Trophoblast cell (in vitro differentiated cells and primary cell): ENCODE measurements at regions not wholly inside any gene's neighbourhood (a gene's known extent, or its start where the extent isn't known, plus 50 kb on each side); places are given as distances from the start of the nearest gene placed in this dataset.

Source experiments
- DNase-seq, 2 donors: peaks; one replicate each; pipeline ENCODE4 v3.0.0-alpha.2; 2016
- H2AFZ ChIP-seq: 2 replicates; pipeline ENCODE4 v1.6.1; 2013; ENCODE audit warnings: low read length, moderate library complexity, mild to moderate bottlenecking; ENCODE audit not compliant: insufficient read depth, poor library complexity
- H2AK5ac ChIP-seq: 2 replicates; pipeline ENCODE4 v1.6.1; 2013; ENCODE audit warnings: mild to moderate bottlenecking, low read length
- H2BK120ac ChIP-seq: 2 replicates; pipeline ENCODE4 v1.6.1; 2013; ENCODE audit warnings: low read length, mild to moderate bottlenecking, moderate library complexity; ENCODE audit not compliant: insufficient read depth, poor library complexity
- H2BK12ac ChIP-seq: 2 replicates; pipeline ENCODE4 v1.6.1; 2013; ENCODE audit warnings: mild to moderate bottlenecking, low read length, moderate library complexity
- H2BK5ac ChIP-seq: 2 replicates; pipeline ENCODE4 v1.6.1; 2013; ENCODE audit warnings: low read length, low read depth, moderate library complexity, mild to moderate bottlenecking; ENCODE audit not compliant: poor library complexity
- H3K14ac ChIP-seq: 2 replicates; pipeline ENCODE4 v1.6.1; 2013; ENCODE audit warnings: mild to moderate bottlenecking, low read length
- H3K18ac ChIP-seq: 2 replicates; pipeline ENCODE4 v1.6.1; 2013; ENCODE audit warnings: mild to moderate bottlenecking, low read length
- H3K23ac ChIP-seq: 2 replicates; pipeline ENCODE4 v1.6.1; 2013; ENCODE audit warnings: low read length
- H3K27ac ChIP-seq: 2 replicates; pipeline ENCODE4 v1.5.1; 2013; ENCODE audit warnings: low read depth, mild to moderate bottlenecking, inconsistent platforms, low read length, moderate library complexity
- H3K27me3 ChIP-seq: 2 replicates; pipeline ENCODE4 v1.6.1; 2013; ENCODE audit warnings: inconsistent platforms, mild to moderate bottlenecking, low read length, moderate library complexity; ENCODE audit not compliant: insufficient read depth
- H3K36me3 ChIP-seq, 2 experiments: 1 replicate in 1 of 2; 2 replicates in 1 of 2; pipeline ENCODE4 v1.6.1; 2013; ENCODE audit warnings: low read length in 2 of 2, mild to moderate bottlenecking in 2 of 2, moderate library complexity in 1 of 2; ENCODE audit not compliant: insufficient read depth in 2 of 2, control insufficient read depth in 1 of 2
- H3K4ac ChIP-seq: 2 replicates; pipeline ENCODE4 v1.6.1; 2013; ENCODE audit warnings: low read depth, mild to moderate bottlenecking, low read length, moderate library complexity
- H3K4me1 ChIP-seq, 2 experiments: 1 replicate in 1 of 2; 2 replicates in 1 of 2; pipeline ENCODE4 v1.6.1; 2013; ENCODE audit warnings: low read length in 2 of 2, mild to moderate bottlenecking in 2 of 2, moderate library complexity in 1 of 2; ENCODE audit not compliant: insufficient read depth in 2 of 2, control insufficient read depth in 1 of 2
- H3K4me2 ChIP-seq: 2 replicates; pipeline ENCODE4 v1.6.1; 2013; ENCODE audit warnings: inconsistent platforms, mild to moderate bottlenecking, low read length, moderate library complexity
- H3K4me3 ChIP-seq: 2 replicates; pipeline ENCODE4 v1.5.1; 2013; ENCODE audit warnings: mild to moderate bottlenecking, low read depth, low read length, inconsistent platforms
- H3K79me1 ChIP-seq: one replicate; pipeline ENCODE4 v1.6.1; 2013; ENCODE audit warnings: low read length
- H3K79me2 ChIP-seq: 2 replicates; pipeline ENCODE4 v1.6.1; 2013; ENCODE audit warnings: low read length, mild to moderate bottlenecking; ENCODE audit not compliant: control insufficient read depth, insufficient read depth, poor library complexity
- H3K9ac ChIP-seq: 2 replicates; pipeline ENCODE4 v1.6.1; 2013; ENCODE audit warnings: mild to moderate bottlenecking, low read length
- H3K9me3 ChIP-seq: 2 replicates; pipeline ENCODE4 v1.6.1; 2013; ENCODE audit warnings: low read depth, mild to moderate bottlenecking, control low read depth, inconsistent platforms, low read length; ENCODE audit not compliant: insufficient read depth
- H4K12ac ChIP-seq: 2 replicates; pipeline ENCODE4 v1.6.1; 2013; ENCODE audit warnings: low read depth, mild to moderate bottlenecking, low read length, moderate library complexity
- H4K8ac ChIP-seq: 2 replicates; pipeline ENCODE4 v1.6.1; 2013; ENCODE audit warnings: low read depth, mild to moderate bottlenecking, low read length, moderate library complexity
- H4K91ac ChIP-seq: one replicate; pipeline ENCODE4 v1.6.1; 2013; ENCODE audit warnings: low read depth, mild to moderate bottlenecking, low read length, moderate library complexity
- WGBS: extraction: QIAGEN DNeasy Blood & Tissue Kit; methylation state at CpG from one replicate; pipeline ENCODE4 v1.1.7; 2013; ENCODE audit warnings: missing lambda C conversion rate; ENCODE audit not compliant: insufficient read length, insufficient coverage; ENCODE audit errors: extremely low coverage; 5-methylcytosine and 5-hydroxymethylcytosine counted together

DNA sequence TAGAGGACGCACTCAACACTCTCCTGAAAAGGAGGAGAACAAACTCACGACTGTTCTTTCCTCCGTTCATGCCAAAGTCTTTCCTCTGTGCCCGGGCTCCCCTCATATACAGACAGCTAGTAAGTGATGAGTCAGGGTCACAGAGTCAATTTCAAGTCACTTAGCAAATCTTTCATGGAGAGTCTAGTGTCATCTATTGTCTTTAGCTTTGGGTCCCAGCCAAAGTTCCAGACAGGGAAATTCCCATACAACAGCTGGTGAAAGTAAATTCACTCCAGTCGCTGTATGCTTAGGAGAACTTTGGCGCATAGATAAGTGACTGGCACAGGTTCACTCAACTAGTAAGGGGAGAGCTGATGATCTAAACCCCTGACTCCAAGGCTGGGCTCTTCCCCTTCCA, 226.5 kb downstream of the MID1 start:
- no peak overlapping the region for H4K91ac ChIP-seq
- WGBS: no CpG with 5 or more reads among the region's 6 CpGs
- H3K36me3 ChIP-seq: no peaks in the 10 kb centered on the region
- H3K79me2 ChIP-seq: no peaks in the 10 kb centered on the region
- no peaks in the 10 kb centered on the region for H3K4me1 ChIP-seq
- no peak overlapping the region for H3K14ac ChIP-seq
- no peak overlapping the region for H2BK120ac ChIP-seq
- H2AK5ac ChIP-seq: no peak overlapping the region
- H3K9me3 ChIP-seq: no peaks in the 10 kb centered on the region
- H2AFZ ChIP-seq: no peak overlapping the region
- no peak overlapping the region for H4K12ac ChIP-seq
- H3K18ac ChIP-seq: no peak overlapping the region
- H3K27ac ChIP-seq: no peak overlapping the region
- no peak overlapping the region for H3K4me3 ChIP-seq
- no peaks in the 10 kb centered on the region for H3K27me3 ChIP-seq
- no peak overlapping the region for H2BK12ac ChIP-seq
- H3K79me1 ChIP-seq: no peaks in the 10 kb centered on the region
- H2BK5ac ChIP-seq: no peak overlapping the region
- no peak overlapping the region for H4K8ac ChIP-seq
- no peak for DNase-seq
- no peak overlapping the region for H3K9ac ChIP-seq
- no peak overlapping the region for H3K23ac ChIP-seq
- H3K4ac ChIP-seq: no peak overlapping the region
- H3K4me2 ChIP-seq: no peak overlapping the region

DNA sequence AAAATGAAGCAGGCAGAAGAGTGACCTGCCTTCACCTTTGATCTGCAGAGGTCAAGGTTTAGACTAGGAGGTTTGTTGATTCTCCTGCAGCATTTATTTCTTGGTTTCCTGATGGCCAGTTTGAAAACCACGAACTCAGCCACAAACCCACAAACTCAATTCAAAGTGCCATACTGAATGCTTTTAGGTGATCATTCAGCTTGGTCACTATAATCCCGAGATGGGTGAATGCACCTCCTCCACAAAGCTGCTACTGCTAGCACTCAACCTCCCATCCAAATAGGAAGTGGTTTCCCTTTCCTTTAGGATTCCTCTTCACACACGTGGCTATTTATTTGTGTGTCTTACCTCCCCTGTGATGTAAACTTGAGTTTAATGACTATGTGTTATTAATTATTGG, 225.2 kb downstream of the MID1 start:
- no peak for DNase-seq
- Histone ChIP-seq H3K27me3 (no peaks in the 10 kb centered on the region), H3K79me2 (no peaks in the 10 kb centered on the region), H3K4me3 (no peak overlapping the region), H3K9me3 (no peaks in the 10 kb centered on the region), H4K91ac (no peak overlapping the region), H4K12ac (no peak overlapping the region), H3K4ac (no peak overlapping the region), H2BK12ac (no peak overlapping the region), H3K23ac (no peak overlapping the region), H3K27ac (no peak overlapping the region), H4K8ac (no peak overlapping the region), H2BK120ac (no peak overlapping the region), H3K9ac (no peak overlapping the region), H2BK5ac (no peak overlapping the region), H3K4me1 (no peaks in the 10 kb centered on the region), H3K79me1 (no peaks in the 10 kb centered on the region), H2AFZ (no peak overlapping the region), H2AK5ac (no peak overlapping the region), H3K4me2 (no peak overlapping the region), H3K14ac (no peak overlapping the region), H3K36me3 (no peaks in the 10 kb centered on the region), H3K18ac (no peak overlapping the region)
- no CpG with 5 or more reads among the region's 3 CpGs for WGBS
